Stimulated activated CD8-positive, alpha-beta memory T cell treated with anti-CD3 and anti-CD28 coated beads, Interleukin-15, amount 100 ng/mL, for 4 hours (primary cell): ENCODE measurements at regions not wholly inside any gene's neighbourhood (a gene's known extent, or its start where the extent isn't known, plus 50 kb on each side); places are given as distances from the start of the nearest gene placed in this dataset.

Experiments used
- DNase-seq, 2 donors: peaks; one replicate each; pipeline ENCODE4 v3.0.0-alpha.2; 2020; ENCODE audit warnings: low read depth in 2 of 2

GRCh38 chr9:81259896-81260295 is 429.5 kb downstream of the TLE1 start:
- DNase-seq, result no peak

GRCh38 chr9:81256368-81256767 is 433.0 kb downstream of the TLE1 start:
- DNase-seq, result no peak

- DNase-seq, result no peak
Observed at GRCh38 chr9:81250606-81251005, 438.7 kb downstream of the TLE1 start.

GRCh38 chr9:81250041-81250440 is 439.3 kb downstream of the TLE1 start:
- DNase-seq, result no peak

- DNase-seq, result no peak
Observed at GRCh38 chr9:81245254-81245956, 443.9 kb downstream of the TLE1 start.

GRCh38 chr9:81244631-81245030 is 444.7 kb downstream of the TLE1 start:
- DNase-seq, result no peak

GRCh38 chr9:81242866-81243265 is 446.5 kb downstream of the TLE1 start:
- DNase-seq, result no peak

- no peak for DNase-seq
Observed at GRCh38 chr9:81239388-81239787, 450.0 kb downstream of the TLE1 start.

- no peak for DNase-seq
Observed at GRCh38 chr9:81237565-81238231, 451.6 kb downstream of the TLE1 start.

- no peak for DNase-seq
Observed at GRCh38 chr9:81234924-81235610, 454.3 kb downstream of the TLE1 start.

GRCh38 chr9:81231011-81231410 is 458.3 kb downstream of the TLE1 start:
- DNase-seq, result no peak

GRCh38 chr9:81227507-81228245 is 461.7 kb downstream of the TLE1 start:
- DNase-seq, result no peak

GRCh38 chr9:81225596-81225995 is 463.8 kb downstream of the TLE1 start:
- no peak for DNase-seq

- DNase-seq, result no peak
Observed at GRCh38 chr9:81224166-81225081, 464.9 kb downstream of the TLE1 start.

- DNase-seq, result no peak
Observed at GRCh38 chr9:81214975-81215374, 474.4 kb downstream of the TLE1 start.

GRCh38 chr9:81213456-81213855 is 475.9 kb downstream of the TLE1 start:
- DNase-seq, result no peak

GRCh38 chr9:81211741-81212140 is 477.6 kb downstream of the TLE1 start:
- no peak for DNase-seq

- DNase-seq, result no peak
Observed at GRCh38 chr9:81207651-81208050, 481.7 kb downstream of the TLE1 start.

- no peak for DNase-seq
Observed at GRCh38 chr9:81202292-81202691, 487.1 kb downstream of the TLE1 start.

- no peak for DNase-seq
Observed at GRCh38 chr9:81195206-81195605, 494.1 kb downstream of the TLE1 start.
